ENCODE measurements at regions not wholly inside any gene's neighbourhood (a gene's known extent, or its start where the extent isn't known, plus 50 kb on each side); places are given as distances from the start of the nearest gene placed in this dataset.

GRCh38 chr13:97069050-97069815 lies 75.0 kb upstream of the OXGR1 start:
- TF ChIP-seq, protein P1, sequence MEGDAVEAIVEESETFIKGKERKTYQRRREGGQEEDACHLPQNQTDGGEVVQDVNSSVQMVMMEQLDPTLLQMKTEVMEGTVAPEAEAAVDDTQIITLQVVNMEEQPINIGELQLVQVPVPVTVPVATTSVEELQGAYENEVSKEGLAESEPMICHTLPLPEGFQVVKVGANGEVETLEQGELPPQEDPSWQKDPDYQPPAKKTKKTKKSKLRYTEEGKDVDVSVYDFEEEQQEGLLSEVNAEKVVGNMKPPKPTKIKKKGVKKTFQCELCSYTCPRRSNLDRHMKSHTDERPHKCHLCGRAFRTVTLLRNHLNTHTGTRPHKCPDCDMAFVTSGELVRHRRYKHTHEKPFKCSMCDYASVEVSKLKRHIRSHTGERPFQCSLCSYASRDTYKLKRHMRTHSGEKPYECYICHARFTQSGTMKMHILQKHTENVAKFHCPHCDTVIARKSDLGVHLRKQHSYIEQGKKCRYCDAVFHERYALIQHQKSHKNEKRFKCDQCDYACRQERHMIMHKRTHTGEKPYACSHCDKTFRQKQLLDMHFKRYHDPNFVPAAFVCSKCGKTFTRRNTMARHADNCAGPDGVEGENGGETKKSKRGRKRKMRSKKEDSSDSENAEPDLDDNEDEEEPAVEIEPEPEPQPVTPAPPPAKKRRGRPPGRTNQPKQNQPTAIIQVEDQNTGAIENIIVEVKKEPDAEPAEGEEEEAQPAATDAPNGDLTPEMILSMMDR (conservative IDR thresholded peaks at IDR 0.05 in 1 of 2, IDR thresholded peaks at IDR 0.05 in 1 of 2; ENCODE audit: extremely low read depth in 1 of 2, insufficient read depth in 1 of 2, low read depth in 1 of 2, low read length in 2 of 2), result no peak
- no peak for TF ChIP-seq EZH2 (IDR thresholded peaks at IDR 0.05; ENCODE audit: borderline replicate concordance, low read length)

All from mammary epithelial cell (primary cell).